Stimulated activated CD4-positive, alpha-beta T cell treated with anti-CD3 and anti-CD28 coated beads, Interleukin-15, amount 100 ng/mL, for 48 hours (primary cell): ENCODE measurements at regions not wholly inside any gene's neighbourhood (a gene's known extent, or its start where the extent isn't known, plus 50 kb on each side); places are given as distances from the start of the nearest gene placed in this dataset.

Source experiments
- DNase-seq, 2 donors: peaks; one replicate each; pipeline ENCODE4 v3.0.0-alpha.2; 2020; ENCODE audit warnings: low read depth in 2 of 2

DNA sequence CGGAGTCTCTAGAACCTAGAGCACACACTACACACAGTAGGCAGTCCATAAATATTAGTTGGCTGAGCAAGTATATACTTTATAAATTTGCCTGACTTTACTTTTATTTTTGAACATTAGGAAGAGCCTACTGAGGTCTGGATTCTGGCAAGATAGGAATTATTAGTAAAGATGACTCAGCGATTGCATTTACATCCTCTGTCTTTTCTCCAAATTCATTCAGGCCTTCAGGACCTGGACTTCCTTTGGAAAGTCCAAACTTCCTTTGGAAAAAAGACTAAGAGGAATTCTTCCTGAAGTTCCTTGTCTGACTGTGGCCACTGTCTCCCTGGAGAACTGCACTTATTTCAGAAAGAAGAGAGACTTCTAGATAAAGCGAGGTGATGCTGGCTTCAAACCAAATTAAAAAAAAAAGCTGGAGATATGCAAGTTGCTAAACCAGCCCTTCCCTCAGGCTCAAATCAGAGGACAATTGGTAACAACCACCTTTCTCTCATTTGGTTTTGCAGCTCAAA is 251.3 kb downstream of the GAS1 start:
- no peak for DNase-seq

- no peak for DNase-seq
Observed at GRCh38 chr9:86690034-86690433, 257.3 kb downstream of the GAS1 start.

DNA sequence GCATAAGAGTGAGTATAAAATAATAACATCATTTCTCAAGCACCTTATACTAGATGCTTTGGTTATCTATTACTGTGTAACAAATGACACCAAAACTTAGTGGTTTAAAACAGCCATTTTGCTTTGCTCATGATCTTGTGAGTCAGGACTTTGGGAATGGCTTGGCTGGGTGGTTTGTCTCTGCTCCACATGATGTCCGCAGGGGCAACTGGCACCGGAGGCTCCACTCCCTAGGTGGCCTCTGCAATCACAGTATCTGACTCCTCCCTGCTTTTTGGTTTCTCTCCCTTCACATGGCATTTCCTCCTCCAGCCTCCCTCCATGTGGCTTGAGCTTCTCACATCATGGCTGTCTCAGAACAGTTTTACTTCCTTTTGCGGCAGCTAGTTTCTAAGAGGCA is 259.5 kb downstream of the GAS1 start:
- no peak for DNase-seq

DNA sequence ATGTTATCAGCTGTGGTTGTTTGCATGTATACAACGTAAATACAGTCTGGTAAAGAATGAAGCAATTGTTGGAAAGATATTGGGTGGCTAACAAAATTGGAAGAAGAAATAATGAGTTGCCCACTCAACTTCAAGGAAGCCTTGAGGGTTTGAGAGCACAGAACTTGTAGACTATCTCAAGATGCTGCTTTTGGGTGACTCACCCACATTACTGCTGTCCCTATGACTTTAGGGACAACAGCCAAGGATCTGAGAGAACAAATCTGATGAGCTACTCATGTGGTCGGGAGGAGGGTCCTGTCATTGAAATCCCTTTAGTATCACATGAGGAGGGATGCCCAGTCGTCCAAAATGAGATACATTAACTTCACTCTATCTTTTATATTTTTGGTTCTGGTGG is 261.8 kb downstream of the GAS1 start:
- no peak for DNase-seq

DNA sequence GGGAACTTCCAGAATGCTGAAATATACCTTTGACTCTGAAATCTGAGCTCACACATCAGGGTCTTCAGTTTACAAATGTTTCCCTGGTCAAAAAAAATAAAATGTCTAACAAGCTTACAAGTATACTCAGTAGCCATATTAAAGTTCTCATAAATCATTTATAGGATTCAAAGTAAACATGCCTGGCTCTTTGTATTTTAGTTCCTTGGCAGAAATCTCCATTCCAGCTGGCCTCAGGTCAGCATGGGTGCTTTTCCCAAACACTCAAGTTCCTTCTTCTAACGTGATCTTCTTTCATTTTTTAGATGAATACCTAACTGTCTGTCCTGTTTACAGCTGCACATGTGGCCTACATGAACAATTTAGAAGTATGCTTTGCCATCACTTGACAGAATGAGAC is 263.2 kb downstream of the GAS1 start:
- no peak for DNase-seq

- no peak for DNase-seq
Observed at GRCh38 chr9:86682240-86682639, 265.1 kb downstream of the GAS1 start.

DNA sequence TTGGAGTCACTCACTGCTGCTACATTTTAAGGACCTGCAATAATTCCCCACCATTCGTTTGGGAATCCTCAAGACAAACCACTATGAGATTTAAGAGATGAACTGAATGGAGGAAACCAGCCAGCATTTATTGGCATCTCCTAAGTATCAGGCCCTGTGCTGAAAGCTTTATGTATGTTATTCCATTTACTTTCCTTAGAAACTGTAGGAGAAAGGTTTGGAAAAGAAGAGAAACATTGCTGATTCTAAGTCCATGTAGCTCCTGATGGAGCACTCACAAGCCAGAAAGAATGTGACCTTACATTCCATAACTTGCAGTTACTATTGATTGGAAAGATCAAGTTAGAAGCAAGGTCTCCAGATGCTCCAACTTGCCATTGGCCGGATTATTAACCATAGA is 267.4 kb downstream of the GAS1 start:
- no peak for DNase-seq

- no peak for DNase-seq
Observed at GRCh38 chr9:86676396-86676795, 270.9 kb downstream of the GAS1 start.

DNA sequence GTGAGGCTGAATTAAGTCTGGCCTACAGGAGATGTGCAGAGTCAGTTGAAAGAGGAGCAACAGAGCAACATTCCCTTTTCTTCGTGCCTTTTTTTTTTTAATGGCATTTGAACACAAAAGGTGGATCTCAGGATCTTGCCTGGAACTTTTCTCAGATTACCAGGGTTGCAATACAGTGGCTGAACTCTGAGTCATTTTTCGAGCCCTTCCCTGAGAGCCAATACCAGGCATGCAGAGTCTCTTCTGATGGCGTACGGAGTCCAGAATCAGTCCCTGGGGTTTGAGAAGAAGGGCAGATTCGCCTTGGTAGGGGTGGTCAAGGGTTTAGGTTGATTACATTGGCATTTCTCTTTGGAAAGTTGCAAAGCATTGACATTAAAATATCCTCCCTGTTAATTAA is 271.5 kb downstream of the GAS1 start:
- no peak for DNase-seq

- no peak for DNase-seq
Observed at GRCh38 chr9:86674487-86674886, 272.8 kb downstream of the GAS1 start.

- no peak for DNase-seq
Observed at GRCh38 chr9:86672966-86673365, 274.3 kb downstream of the GAS1 start.

DNA sequence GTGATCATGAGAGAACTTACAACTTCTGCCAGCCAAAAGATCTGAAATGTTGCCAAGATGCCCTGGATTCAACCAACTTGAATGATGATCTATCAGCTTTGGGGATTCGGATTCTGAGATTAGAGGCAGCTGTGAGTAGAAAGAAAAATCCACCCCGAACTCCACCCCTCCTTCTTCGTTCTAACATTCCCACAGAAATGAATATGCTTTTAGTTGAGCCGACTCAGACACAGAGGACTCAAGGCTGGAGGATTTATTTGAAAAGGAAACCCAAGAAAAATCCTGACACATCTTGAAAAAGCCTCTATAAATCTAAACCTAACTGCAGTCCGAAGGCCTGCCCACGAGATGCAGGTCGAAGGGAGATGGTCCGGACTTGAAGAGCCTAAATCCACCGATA is 275.0 kb downstream of the GAS1 start:
- DNase-seq: no peak

DNA sequence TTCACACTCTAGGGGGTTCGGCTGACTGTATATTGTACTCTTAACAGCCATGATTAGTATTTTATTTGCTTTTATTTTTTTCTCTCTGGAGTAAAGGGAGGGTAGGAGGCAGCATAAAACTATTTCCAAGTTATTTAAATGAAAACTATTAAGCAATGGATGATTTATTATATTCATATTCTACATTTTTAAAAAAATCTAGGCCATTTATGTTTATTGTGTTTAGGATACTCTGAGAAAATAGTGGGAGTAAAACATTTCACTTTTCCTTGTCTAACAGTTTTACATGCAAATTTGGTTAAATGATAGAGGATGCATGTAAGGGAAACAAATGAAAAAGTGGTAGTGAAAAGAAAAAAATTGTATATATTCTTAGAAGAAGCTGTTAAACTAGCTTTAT is 276.3 kb downstream of the GAS1 start:
- no peak for DNase-seq

- DNase-seq: no peak
Observed at GRCh38 chr9:86670536-86670935, 276.8 kb downstream of the GAS1 start.

DNA sequence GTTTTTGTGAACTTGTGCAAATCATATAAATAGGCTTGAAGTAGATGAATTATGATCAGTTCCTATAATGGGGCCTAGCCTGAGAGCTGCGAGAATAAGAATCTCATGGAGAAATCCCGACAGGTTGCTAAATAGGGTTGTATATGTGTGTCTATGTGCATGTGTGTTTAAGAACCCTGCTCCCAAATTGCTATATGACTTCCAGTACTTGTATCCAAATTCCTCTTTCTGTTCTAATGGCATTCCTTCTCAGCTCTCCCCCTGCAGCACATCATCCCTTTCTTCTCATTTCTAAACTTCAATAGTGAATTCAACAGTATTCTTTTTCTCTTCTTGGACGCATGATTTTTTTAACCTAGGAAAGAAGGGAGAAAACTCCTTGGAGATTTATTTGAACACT is 277.2 kb downstream of the GAS1 start:
- no peak for DNase-seq

GRCh38 chr9:86669422-86669821 is 277.9 kb downstream of the GAS1 start:
- no peak for DNase-seq

DNA sequence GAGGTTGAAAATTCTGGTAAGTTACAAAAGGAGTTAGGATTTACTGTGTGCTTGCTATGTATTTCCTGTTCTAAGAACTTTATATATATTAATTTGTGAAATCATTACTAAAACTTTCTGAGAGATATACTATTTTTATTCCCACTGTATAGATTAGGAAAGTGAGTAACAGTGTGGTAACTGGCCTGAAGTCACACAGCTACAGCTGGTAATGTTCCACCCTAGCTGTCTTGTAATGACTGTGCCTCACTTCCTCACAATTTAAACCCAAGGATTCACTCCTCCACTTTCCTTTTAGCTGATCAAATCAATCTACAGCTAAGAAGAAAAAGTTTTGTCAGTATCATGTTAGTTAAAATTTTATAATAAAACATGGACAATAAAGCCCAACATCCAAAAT is 278.8 kb downstream of the GAS1 start:
- no peak for DNase-seq

DNA sequence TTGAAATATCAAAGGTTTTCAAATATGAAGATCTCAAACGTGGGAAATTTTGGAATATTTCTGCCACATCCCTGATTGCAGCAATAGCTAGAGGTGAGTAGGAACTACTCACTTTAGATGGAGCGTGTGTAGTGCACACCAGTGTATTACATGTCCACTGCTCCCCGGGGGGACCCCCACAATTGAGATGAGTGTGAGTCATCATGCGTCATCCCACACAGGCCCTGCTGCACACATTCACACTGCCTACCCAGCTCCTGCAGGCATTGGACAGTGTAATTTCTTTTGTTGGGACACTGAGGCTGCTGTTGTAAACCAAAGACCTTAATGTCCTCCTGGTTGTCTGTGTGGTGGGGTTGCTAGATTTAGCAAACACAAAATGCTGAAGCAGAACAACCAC is 280.0 kb downstream of the GAS1 start:
- no peak for DNase-seq

DNA sequence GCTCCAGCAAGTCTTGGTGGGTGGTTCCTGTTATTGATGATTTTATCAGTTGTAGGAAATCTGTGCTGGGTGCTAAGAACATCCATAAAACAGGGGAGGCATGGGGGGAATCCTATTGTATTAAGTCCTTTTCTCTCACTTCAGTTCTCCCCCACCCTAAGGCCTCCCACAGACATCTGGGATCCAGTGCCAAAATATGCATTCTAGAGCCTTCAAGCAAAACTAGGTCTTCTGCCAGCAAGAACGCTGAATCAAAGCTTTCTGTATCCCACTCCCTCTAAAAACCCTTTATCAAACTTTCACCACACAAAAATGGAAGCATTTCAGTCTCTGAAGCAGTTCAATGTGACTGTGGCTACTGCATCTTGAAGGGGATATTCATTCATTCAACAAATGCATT is 281.9 kb downstream of the GAS1 start:
- no peak for DNase-seq

GRCh38 chr9:86664603-86665002 is 282.7 kb downstream of the GAS1 start:
- no peak for DNase-seq

DNA sequence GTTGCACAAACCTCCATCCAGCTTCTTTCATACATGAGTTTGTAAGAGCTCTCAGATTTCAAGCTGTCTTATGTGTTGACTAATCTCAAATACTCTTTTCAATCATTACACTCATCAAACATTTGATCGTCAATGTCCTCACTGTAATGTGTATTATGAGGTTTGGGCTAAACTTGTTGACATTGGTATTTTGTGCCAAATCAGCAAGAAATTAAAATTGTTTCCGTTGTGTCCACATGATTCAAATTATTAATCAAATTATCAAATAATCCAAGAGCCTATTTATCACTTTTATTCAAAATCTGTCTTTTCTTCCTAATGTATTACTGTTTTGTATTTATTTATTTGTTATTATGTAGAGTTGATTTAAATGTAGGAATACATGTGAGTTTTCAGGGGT is 283.4 kb downstream of the GAS1 start:
- no peak for DNase-seq

DNA sequence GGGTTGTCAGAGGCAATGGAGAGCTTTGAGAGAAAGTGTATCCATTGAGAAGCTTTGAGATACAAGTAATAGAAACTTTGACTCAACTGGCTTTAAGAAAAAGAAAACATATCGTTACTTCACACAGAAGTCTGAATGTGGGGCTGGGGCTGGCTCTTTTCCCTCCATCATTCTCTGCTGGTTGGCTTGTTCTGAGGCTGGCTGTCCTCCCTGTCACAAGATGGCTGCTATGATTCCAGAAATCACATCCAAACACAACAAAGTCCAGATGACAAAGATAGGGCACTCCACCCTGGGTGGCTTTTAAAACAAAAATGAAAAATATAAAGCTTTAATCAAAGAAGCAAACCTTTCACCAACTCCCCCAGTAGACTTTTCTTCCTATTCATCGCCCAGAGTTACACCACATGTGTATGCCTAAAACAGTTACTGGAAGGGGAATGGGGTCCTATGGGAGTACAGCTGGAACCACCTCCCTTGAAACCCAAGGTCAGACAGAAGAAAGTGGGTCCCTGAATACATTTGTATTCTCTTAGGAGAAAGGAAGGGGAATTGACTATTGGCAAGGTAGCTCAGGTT is 284.3 kb downstream of the GAS1 start:
- no peak for DNase-seq

DNA sequence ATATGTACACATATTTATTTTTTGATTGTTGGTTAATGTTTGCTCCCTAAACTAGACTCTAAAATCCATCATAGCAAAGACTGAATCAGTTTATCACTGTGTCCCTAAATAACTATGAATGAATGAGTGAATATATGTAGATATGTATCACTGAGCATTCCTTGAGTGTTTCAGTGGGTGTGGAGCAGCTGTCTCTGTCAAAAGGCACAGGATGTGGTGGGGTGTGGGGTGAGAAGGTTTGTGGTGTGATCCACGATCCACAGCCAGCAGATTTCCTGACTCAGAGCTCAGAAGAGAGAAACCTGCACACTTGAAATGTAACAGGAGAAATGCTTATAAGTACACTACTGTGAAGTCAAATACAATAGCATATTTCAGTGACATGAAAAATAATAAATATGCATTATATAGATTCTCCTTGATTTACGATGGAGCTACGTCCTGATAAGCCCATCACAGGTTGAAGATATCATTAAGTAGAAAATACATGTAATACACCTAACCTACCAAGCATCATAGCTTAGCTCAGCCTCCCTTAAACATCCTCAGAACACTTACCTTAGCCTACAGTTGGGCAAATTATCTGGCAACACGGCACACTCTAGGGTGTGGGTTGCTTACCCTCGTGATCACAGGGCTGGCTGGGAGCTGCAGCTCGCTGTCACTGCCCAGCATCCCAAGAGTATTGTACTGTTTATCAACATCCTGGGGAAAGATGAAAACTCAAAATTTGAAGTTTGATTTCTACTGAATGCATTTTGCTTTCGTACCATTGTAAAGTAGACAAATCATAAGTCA is 287.0 kb downstream of the GAS1 start:
- no peak for DNase-seq
